IMR-90 (cell line): ENCODE measurements at regions not wholly inside any gene's neighbourhood (a gene's known extent, or its start where the extent isn't known, plus 50 kb on each side); places are given as distances from the start of the nearest gene placed in this dataset.

Experiments used
- ATAC-seq: fragments of 200-7000 bp; cut with Tn5 transposase; 2 replicates; pipeline ENCODE4 v1.9.1; 2020; ENCODE audit warnings: low read depth, mild to moderate bottlenecking, moderate library complexity
- BruUV-seq: library from RNA; stranded (reverse); fragments of 400-500 nt; replicated peaks from 2 replicates; lab custom pipeline; 2021; lab: Mats Ljungman, UMichigan
- CTCF ChIA-PET: fragments of 300-600 bp; formaldehyde crosslinking; extraction: SDS; loops from one replicate; lab custom pipeline; 2021; ENCODE audit warnings: antibody characterized with exemption; lab: Yijun Ruan, JAX
- POLR2A ChIA-PET: fragments of 300-600 bp; sonication (Branson Sonifier 250); formaldehyde crosslinking; loops from one replicate; lab custom pipeline; 2022; ENCODE audit warnings: antibody characterized with exemption; ENCODE audit not compliant: unreplicated experiment; lab: Charles Lee
- DNase-seq: peaks from one replicate; pipeline ENCODE4 v3.0.0; 2013
- H2AFZ ChIP-seq: replicated peaks from 2 replicates; pipeline ENCODE3; 2013; ENCODE audit warnings: low read length, mild to moderate bottlenecking; ENCODE audit not compliant: poor library complexity
- H2AK5ac ChIP-seq: 2 replicates; pipeline ENCODE4 v1.6.1; 2013; ENCODE audit warnings: low read depth, low read length, inconsistent platforms
- H2AK9ac ChIP-seq: replicated peaks from 2 replicates; pipeline ENCODE3; 2013; ENCODE audit warnings: mild to moderate bottlenecking, low read depth, low read length, moderate library complexity; ENCODE audit not compliant: poor library complexity
- H2BK120ac ChIP-seq: 2 replicates; pipeline ENCODE4 v1.6.1; 2013; ENCODE audit warnings: low read depth, low read length, inconsistent platforms
- H2BK15ac ChIP-seq: 3 replicates; pipeline ENCODE4 v1.6.1; 2013; ENCODE audit warnings: low read depth, low read length, inconsistent platforms
- H2BK20ac ChIP-seq: 2 replicates; pipeline ENCODE4 v1.6.1; 2013; ENCODE audit warnings: low read depth, mild to moderate bottlenecking, inconsistent platforms, low read length, moderate library complexity
- H2BK5ac ChIP-seq: 2 replicates; pipeline ENCODE4 v1.6.1; 2013; ENCODE audit warnings: mild to moderate bottlenecking, low read depth, low read length, inconsistent platforms; ENCODE audit not compliant: poor library complexity, severe bottlenecking
- H3K14ac ChIP-seq: replicated peaks from 2 replicates; pipeline ENCODE4 v1.6.1; 2013; ENCODE audit warnings: low read depth, low read length, inconsistent platforms
- H3K18ac ChIP-seq: 2 replicates; pipeline ENCODE4 v1.6.1; 2013; ENCODE audit warnings: low read depth, low read length, control low read depth
- H3K23ac ChIP-seq: 2 replicates; pipeline ENCODE4 v1.6.1; 2013; ENCODE audit warnings: low read depth, low read length, inconsistent platforms
- H3K27ac ChIP-seq: 2 replicates; pipeline ENCODE4 v1.5.1; 2013; ENCODE audit warnings: mild to moderate bottlenecking, control low read depth, low read length; ENCODE audit not compliant: insufficient read depth
- H3K27me3 ChIP-seq: 2 replicates; pipeline ENCODE4 v1.6.1; 2013; ENCODE audit warnings: low read length; ENCODE audit not compliant: control insufficient read depth, insufficient read depth
- H3K36me3 ChIP-seq: 2 replicates; pipeline ENCODE4 v1.6.1; 2013; ENCODE audit warnings: low read length, mixed read lengths; ENCODE audit not compliant: control insufficient read depth, insufficient read depth
- H3K4ac ChIP-seq: 2 replicates; pipeline ENCODE4 v1.6.1; 2013; ENCODE audit warnings: low read depth, low read length, inconsistent platforms
- H3K4me1 ChIP-seq: 2 replicates; pipeline ENCODE4 v1.6.1; 2013; ENCODE audit warnings: low read length, mixed read lengths; ENCODE audit not compliant: control insufficient read depth, insufficient read depth
- H3K4me2 ChIP-seq: 2 replicates; pipeline ENCODE4 v1.6.1; 2013; ENCODE audit warnings: low read depth, mild to moderate bottlenecking, control low read depth, low read length, moderate library complexity
- H3K4me3 ChIP-seq: 2 replicates; pipeline ENCODE4 v1.5.1; 2013; ENCODE audit warnings: low read depth, mild to moderate bottlenecking, control low read depth, low read length, moderate library complexity; ENCODE audit not compliant: insufficient read depth
- H3K56ac ChIP-seq: 2 replicates; pipeline ENCODE4 v1.6.1; 2013; ENCODE audit warnings: low read length, inconsistent platforms; ENCODE audit not compliant: insufficient read depth; ENCODE audit errors: extremely low read depth
- H3K79me1 ChIP-seq, 2 experiments: 2 replicates each; pipeline ENCODE4 v1.6.1; 2013; ENCODE audit warnings: low read length in 2 of 2, inconsistent platforms in 1 of 2, low read depth in 1 of 2
- H3K9ac ChIP-seq: 2 replicates; pipeline ENCODE4 v1.6.1; 2013; ENCODE audit warnings: low read depth, low read length, control low read depth
- H3K9me1 ChIP-seq: 2 replicates; pipeline ENCODE4 v1.6.1; 2013; ENCODE audit warnings: low read length, inconsistent platforms; ENCODE audit not compliant: insufficient read depth
- H3K9me3 ChIP-seq: 2 replicates; pipeline ENCODE4 v1.6.1; 2013; ENCODE audit warnings: low read length; ENCODE audit not compliant: control insufficient read depth, insufficient read depth
- H4K20me1 ChIP-seq: 2 replicates; pipeline ENCODE4 v1.6.1; 2013; ENCODE audit warnings: low read length, inconsistent platforms; ENCODE audit not compliant: insufficient read depth
- H4K5ac ChIP-seq: 2 replicates; pipeline ENCODE4 v1.6.1; 2013; ENCODE audit warnings: mild to moderate bottlenecking, low read depth, low read length, control low read depth
- H4K8ac ChIP-seq, 2 experiments: 2 replicates each; pipeline ENCODE4 v1.6.1; 2013; ENCODE audit warnings: low read depth in 2 of 2, low read length in 2 of 2, control low read depth in 1 of 2, inconsistent platforms in 1 of 2
- H4K91ac ChIP-seq: 2 replicates; pipeline ENCODE4 v1.6.1; 2013; ENCODE audit warnings: low read depth, low read length, inconsistent platforms; ENCODE audit not compliant: insufficient read depth
- FOS ChIP-seq: fragments of 150-350 bp; IDR thresholded peaks from 2 replicates; pipeline ENCODE4 v1.6.1; 2016; ENCODE audit warnings: low read depth, low read length
- POLR2A ChIP-seq: IDR thresholded peaks from 2 replicates; pipeline ENCODE4 v1.6.1; 2012; ENCODE audit warnings: mild to moderate bottlenecking, low read depth, low read length
- RFX5 ChIP-seq: IDR thresholded peaks from 2 replicates; pipeline ENCODE4 v1.8.0; 2012; ENCODE audit warnings: low read depth, mild to moderate bottlenecking, low read length, moderate library complexity
- WGBS, 2 experiments: methylation state at CpG; one replicate each; pipeline versions ENCODE4 v1.1.5 to v1.1.7; 2013; ENCODE audit warnings: missing lambda C conversion rate in 2 of 2; ENCODE audit not compliant: insufficient read length in 1 of 2; ENCODE audit errors: extremely low coverage in 2 of 2; 5-methylcytosine and 5-hydroxymethylcytosine counted together
- dilution Hi-C: fragments of 300-500 bp; cut with HindIII; formaldehyde crosslinking; loops from one replicate; pipeline ENCODE4 v1.14.3; 2018; ENCODE audit warnings: low sequenced_read_pairs; ENCODE audit not compliant: unreplicated experiment
- in situ Hi-C: fragments of 300-500 bp; cut with MboI; formaldehyde crosslinking; loops from 3 replicates; pipeline ENCODE4 v1.14.3; 2019; ENCODE audit warnings: low sequenced_read_pairs, inconsistent platforms, mixed read lengths
- intact Hi-C: fragments of 100-400 bp; cut with micrococcal nuclease; formaldehyde crosslinking; loops from 2 replicates; pipeline ENCODE4 v1.10.0; 2022

DNA sequence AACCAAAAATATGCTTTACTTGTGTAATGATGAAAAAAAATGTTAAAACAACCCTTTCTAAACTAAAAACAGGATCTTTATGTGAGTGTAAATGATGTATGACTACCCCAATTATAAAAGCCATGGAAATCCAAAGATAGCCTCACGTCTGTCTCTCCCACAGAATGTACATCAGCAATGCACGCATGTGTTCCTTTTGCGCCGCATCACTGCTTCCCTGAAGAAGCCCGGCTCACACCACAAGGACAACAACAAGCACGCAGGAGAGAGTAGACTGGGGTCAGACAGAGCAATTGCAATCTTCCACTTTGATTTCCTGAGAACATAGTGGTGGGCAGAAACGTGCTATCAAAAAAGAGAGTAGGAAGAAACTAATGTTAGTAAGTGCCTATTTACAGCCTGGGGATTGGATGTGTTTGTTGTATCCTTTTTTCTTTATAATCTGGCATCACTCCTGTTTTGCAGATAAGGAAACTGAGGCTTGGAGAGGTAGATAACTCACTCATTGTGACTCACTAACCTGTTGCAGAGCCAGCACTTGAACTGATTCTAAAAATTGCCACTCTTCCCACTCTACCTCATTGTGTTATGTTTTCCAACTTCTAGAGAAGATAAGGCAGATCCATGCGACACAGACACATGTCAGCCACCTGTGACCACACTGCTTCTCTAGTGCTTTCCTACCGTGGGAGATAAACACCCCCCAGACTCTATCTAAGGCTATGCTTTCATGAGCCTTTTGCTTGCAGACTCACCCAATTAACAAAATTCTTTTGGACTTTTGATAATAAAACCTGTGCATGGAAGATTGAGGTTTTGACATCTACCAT, 60.1 kb downstream of the MAP10 start:
- ChIA-PET CTCF (no interaction called here), POLR2A (no interaction called here)
- in situ Hi-C loops = no loop called here
- no peak overlapping the region for H2BK15ac ChIP-seq
- H4K20me1 ChIP-seq = no peaks in the 10 kb centered on the region
- H4K91ac ChIP-seq = no peak overlapping the region
- TF ChIP-seq RFX5 (no peak), FOS (no peak), POLR2A (no peak)
- no peak for DNase-seq
- no CpG with 5 or more reads among the region's 9 CpGs for WGBS, 2 experiments
- no peak overlapping the region for H2BK20ac ChIP-seq
- no peaks in the 10 kb centered on the region for H3K9me3 ChIP-seq
- H3K56ac ChIP-seq = no peak overlapping the region
- H4K8ac ChIP-seq = no peak overlapping the region
- no peak overlapping the region for H4K5ac ChIP-seq
- peaks cover 2% of the 10 kb centered on the region for H3K4me1 ChIP-seq
- H3K9ac ChIP-seq = no peak overlapping the region
- H3K18ac ChIP-seq = no peak overlapping the region
- H3K79me1 ChIP-seq = no peaks in the 10 kb centered on the region
- H3K14ac ChIP-seq = no peak overlapping the region
- no peak overlapping the region for H3K23ac ChIP-seq
- H3K9me1 ChIP-seq = no peaks in the 10 kb centered on the region
- no peak overlapping the region for H3K4me3 ChIP-seq
- BruUV-seq = no TSS peak
- no peak for ATAC-seq
- H3K4me2 ChIP-seq = no peak overlapping the region
- no peak overlapping the region for H2BK120ac ChIP-seq
- no peak overlapping the region for H2AFZ ChIP-seq
- H3K27ac ChIP-seq = no peak overlapping the region
- H2AK5ac ChIP-seq = no peak overlapping the region
- H3K27me3 ChIP-seq = peaks cover 2% of the 10 kb centered on the region; the same call in 1 of the 2 replicates
- H3K36me3 ChIP-seq = no peaks in the 10 kb centered on the region
- H3K4ac ChIP-seq = no peak overlapping the region
- no peak overlapping the region for H2BK5ac ChIP-seq
- dilution Hi-C loops = no loop called here
- intact Hi-C loops = no loop called here
- H2AK9ac ChIP-seq = no peak overlapping the region
